ENCODE measurements at regions not wholly inside any gene's neighbourhood (a gene's known extent, or its start where the extent isn't known, plus 50 kb on each side); places are given as distances from the start of the nearest gene placed in this dataset.

- no peak for TF ChIP-seq CTCF (conservative IDR thresholded peaks at IDR 0.05)
- TF ChIP-seq ZFX (IDR thresholded peaks at IDR 0.05), result no peak
Observed at GRCh38 chr5:5968981-5969380, 409.4 kb downstream of the MED10 start.
